ENCODE measurements at regions not wholly inside any gene's neighbourhood (a gene's known extent, or its start where the extent isn't known, plus 50 kb on each side); places are given as distances from the start of the nearest gene placed in this dataset.

- no peak for TF ChIP-seq CTCF (IDR thresholded peaks at IDR 0.05; ENCODE audit: extremely low read depth in 1 of 2, insufficient read depth in 1 of 2, low read depth in 1 of 2, low read length in 2 of 2)
- no peak for TF ChIP-seq JUN (IDR thresholded peaks at IDR 0.05; ENCODE audit: borderline replicate concordance, insufficient read depth, insufficient read length, low read depth)
- no peak for TF ChIP-seq POLR2AphosphoS5 (IDR thresholded peaks at IDR 0.05; ENCODE audit: insufficient read depth, low read depth, low read length)
- no peak for TF ChIP-seq EZH2 (IDR thresholded peaks at IDR 0.05; ENCODE audit: borderline replicate concordance, low read depth, low read length, severe bottlenecking)
- no peak for TF ChIP-seq POLR2A (IDR thresholded peaks at IDR 0.05; ENCODE audit: low read depth, low read length)
- TF ChIP-seq GATA2 (IDR thresholded peaks at IDR 0.05; ENCODE audit: insufficient read depth, insufficient read length, low read depth, low read length) = no peak
- no peak for TF ChIP-seq MYC (IDR thresholded peaks at IDR 0.05; ENCODE audit: low read depth, low read length)
- TF ChIP-seq MAX (IDR thresholded peaks at IDR 0.05; ENCODE audit: insufficient read depth, insufficient read length) = no peak
- no peak for TF ChIP-seq FOS (IDR thresholded peaks at IDR 0.05; ENCODE audit: borderline replicate concordance, insufficient read depth, low read length)
These were observed 170.4 kb upstream of the BCOR start for GRCh38 chrX:40268188-40268520.

Data from endothelial cell of umbilical vein (primary cell).